Colon (tissue), 2 donors: ENCODE measurements at regions not wholly inside any gene's neighbourhood (a gene's known extent, or its start where the extent isn't known, plus 50 kb on each side); places are given as distances from the start of the nearest gene placed in this dataset.
"Not testable (repeated sequence)": the region's sequence is repeated elsewhere in the genome, so short reads cannot be mapped to it uniquely, and the experiment has no call there.

Experiments used
- FAIRE-seq: peaks from 2 replicates; lab custom pipeline; 2012; peaks lifted over from hg19 to GRCh38; lab: Jason Lieb, UNC
- donor health status: control.
- donor health status: control.

DNA sequence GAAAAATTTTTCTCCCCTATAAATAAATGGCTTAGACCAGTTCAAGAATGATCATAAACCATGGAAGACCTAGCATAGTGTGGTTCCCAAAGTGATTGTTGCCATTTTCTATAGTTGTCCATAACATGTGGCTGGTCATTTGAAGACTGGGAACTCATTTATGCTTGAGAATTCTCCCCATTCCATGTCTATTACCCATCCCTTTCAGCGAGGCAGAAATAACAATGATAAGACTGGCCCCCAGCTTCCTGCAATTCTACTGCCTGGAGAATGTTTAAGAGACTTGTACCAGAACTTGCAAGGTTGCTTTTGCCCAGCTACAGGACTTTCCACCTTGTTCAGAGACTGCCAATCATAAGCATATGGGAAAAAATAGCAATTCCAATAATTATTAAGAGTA is 146.5 kb upstream of the CDH11 start:
- FAIRE-seq: no peak

DNA sequence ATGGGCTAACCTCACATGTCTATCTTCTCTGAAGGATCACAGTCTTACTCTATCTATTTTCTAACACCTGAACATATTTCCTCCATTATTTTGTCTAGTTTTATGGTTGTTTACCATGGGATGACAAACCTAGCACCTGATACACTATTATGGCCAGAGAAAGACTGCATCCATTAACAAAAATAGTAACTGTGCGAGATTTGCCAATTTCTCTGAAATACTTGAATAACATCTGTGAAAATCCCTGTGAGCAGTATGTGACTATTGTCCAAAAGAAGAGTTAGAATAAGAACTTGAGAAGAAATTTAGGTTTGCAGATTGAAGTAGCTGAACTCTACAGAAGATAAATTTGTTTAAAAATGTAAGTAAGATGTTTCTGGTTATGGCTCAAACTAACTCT is 142.0 kb upstream of the CDH11 start:
- no peak for FAIRE-seq

DNA sequence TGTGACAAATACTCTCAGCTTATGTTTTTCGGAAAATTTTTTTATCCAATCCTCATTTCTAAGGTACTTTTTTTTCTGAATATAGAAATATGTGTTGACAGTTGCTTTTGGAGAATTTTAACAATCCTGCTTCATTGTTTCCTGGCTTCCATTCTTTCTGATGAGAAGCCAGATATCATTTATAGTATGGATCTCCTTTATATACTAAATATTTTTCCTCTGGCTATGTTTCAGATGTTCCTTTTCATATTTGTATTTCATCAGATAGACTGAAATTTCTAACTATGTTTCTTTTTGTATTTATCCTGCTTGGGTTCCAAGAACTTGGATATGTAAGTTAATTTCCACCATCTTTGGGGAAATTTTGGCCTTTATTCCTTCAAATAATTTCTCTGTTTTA is 138.9 kb upstream of the CDH11 start:
- no peak for FAIRE-seq

DNA sequence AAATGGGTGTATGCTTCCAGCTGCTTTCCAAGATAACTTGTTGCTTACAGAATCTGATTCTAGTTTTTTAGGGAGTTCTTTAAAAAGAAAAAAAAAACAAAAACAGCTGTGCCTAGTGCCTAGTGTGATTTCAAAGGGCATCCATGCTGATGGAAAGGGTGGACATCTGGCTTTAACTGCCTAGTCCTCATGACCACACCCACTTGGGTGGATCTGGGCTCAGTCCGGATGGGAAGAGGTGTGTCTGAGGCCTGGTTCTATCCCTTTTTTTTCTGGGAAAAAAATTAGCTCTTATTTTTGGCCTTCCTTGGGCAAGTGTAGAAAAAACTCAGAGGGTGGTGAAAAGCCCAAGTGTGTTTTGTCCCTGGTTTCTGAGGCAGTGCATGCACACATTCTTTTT is 132.3 kb upstream of the CDH11 start:
- no peak for FAIRE-seq

DNA sequence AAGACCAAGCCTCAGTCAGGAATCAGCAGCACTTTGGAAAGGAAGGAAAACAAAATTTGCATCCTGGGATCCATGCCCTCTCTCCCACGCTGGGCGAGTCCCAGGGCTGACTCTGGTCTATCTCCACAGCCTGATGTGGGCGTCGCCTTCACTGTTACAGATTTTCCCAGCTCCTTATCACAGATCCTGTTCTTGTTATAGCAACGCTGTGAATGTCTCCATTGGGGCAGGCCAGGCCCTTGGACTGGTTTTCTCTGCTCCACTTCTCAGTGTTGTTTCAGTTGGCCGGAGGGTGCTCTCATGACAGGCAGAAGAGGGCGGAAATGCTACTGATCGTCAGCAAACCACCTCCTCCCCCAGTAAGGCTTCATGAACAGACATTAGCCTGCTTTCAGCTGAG is 127.9 kb upstream of the CDH11 start:
- FAIRE-seq: no peak

DNA sequence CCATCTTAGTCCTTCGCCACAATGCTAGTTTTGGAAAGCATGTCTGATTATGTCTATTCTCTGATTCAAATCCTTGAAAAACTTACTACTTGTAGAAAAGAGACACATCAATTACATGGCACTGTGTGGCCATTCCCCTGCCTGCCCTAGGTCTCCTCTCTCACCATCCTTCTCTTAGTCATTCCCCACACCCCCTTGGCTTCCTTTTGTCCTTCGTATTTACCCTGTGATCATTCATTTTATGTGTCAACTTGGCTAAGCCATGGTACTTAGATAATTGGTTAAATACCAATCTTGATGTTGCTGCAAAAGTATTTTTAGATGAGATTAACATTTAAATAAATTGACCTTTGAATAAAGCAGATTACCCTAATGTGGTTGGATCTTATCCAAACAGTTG is 122.9 kb upstream of the CDH11 start:
- FAIRE-seq: no peak

DNA sequence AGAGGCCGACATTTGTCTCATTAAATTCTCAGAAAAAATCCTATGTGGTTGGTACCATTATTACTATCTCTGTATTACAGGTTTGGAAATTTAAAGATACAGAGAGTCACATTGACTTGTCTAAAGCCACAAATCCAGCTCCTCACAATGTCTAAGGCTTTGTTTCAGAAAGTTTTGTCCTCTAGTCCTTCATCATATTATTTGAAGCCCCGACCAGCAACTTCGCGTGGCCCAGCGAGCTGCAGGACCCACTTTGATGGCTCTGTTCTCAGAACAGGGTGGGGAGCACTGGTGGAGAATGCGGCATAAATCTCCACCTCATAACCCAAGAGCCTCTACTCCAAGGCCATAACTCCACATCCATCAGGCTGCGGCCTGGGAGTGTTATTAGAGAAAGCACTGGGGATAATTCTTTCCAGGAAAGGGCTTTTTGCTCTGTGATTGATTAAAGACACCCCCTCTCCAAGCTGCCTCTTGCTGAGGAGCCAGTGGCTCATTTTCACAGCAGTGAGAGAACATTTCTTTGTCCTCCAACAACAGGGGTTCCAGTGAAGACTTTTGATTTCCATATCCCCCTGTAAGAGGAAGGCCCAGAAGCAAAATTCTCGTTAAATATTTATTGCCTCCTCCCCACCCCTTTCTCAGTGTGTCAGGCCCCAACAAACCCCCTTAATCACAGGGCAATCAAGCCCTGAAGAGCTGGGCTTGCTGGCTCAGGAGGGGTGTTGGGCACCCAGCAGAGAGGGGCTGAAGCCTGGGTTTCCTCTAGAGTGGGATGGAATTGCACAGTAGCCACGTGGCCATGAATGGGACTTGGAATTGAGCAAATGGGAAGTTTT is 113.7 kb upstream of the CDH11 start:
- FAIRE-seq: no peak

DNA sequence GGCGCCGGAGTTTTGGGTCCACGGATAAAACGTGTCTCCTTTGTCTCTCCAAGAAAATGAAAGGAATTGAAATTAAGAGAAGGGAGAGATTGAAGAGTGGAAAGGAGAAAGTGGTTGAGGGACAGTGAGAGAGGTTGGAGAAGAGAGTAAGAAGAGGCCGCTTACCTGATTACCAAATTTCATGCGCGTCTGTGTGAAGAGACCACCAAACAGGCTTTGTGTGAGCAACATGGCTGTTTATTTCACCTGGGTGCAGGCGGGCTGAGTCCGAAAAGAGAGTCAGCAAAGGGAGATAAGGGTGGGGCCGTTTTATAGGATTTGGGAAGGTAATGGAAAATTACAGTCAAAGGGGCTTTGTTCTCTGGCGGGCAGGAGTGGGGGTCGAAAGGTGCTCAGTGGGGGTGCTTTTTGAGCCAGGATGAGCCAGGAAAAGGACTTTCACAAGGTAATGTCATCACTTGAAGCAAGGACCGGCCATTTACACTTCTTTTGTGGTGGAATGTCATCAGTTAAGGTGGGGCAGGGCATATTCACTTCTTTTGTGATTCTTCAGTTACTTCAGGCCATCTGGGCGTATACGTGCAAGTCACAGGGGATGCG is 113.0 kb upstream of the CDH11 start:
- FAIRE-seq: not testable (repeated sequence)

DNA sequence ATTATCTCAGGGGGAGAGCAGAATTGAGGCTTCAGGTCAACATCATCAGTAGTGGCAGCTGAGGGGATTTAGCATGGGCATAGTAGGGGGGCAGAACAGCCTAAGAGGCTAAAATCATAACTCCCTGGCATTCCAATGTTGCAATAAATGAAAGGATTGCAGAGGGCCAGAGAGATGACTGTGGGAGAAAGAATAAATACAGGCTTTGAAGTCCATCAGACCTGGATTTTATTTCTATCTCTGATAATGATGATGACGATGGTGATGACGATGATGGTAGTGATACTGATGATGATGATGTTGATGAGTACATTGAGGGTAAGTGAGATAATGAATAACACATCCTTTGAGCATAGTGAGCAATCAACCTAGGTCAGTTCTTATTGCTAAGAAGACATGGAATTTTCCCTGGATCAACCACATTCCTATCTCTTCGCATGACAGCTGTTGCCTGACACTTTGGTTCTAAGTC is 107.4 kb upstream of the CDH11 start:
- no peak for FAIRE-seq

DNA sequence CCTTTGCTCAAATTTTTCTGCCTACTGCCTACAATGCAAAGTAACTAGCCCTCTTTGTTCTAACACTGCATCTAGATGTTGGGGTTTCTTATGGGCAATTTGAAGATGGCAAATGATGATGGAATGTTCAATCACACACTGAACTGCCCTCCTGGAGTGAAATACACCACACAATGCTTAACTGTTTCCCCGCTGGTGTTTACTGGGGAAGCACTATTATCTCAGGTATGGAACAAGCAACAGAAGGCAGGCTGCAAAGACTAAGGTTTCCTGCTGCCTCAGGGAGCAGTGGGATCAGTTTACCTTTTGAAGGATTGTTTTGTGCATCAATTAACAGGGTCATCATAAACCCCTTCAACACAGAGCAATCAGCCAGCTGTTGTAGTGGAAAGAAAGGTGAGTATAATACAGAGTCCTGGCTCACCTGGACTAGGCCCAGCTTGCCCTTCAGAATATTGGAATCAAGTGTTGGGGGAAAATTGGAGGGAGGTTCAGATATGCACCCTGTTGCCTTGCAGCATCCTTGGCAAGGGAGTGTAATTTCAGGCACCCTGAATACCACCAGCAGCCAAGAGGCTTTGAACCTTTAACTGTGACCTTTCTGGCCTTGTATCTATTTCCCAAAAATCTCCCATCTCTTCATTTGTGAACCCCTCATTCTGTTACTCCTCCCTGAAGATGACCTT is 105.4 kb upstream of the CDH11 start:
- FAIRE-seq: no peak

DNA sequence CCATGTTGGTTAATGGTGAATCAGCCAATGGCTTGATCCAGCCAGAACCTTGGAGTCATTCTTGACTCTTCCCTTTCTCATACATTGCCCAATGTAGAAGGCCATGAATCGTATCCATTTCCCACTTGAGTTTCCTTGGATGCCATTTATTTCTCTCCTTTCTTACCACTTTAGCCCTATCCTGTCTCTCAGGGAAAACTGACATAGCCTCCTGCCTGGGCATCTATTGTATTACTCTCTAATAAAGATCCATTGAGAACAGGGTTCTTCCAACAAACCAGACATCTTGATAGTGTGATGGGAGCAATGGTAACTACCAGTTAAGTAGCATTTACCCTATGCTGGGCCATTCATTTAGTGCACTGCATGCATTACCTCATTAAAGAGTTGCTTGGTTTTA is 104.2 kb upstream of the CDH11 start:
- no peak for FAIRE-seq

DNA sequence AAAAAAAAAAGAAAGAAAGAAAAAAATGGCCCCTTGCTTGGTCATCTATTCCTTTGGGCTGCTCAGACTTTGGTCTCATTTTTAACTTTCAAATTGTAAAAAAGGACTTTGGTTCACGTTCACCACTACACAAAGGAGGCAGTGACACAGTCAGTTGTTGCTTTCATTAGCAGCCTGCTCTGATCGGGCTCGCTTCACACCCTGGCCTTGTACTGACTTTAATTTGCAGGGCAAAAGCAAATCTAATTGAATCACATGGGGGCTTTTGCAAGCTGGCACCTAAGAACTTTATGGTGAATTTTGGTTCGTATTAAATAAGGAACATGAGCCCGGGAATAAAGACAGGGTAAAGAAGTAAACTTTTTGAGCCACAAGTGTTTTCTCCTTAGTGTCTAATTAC is 103.6 kb upstream of the CDH11 start:
- FAIRE-seq: no peak

DNA sequence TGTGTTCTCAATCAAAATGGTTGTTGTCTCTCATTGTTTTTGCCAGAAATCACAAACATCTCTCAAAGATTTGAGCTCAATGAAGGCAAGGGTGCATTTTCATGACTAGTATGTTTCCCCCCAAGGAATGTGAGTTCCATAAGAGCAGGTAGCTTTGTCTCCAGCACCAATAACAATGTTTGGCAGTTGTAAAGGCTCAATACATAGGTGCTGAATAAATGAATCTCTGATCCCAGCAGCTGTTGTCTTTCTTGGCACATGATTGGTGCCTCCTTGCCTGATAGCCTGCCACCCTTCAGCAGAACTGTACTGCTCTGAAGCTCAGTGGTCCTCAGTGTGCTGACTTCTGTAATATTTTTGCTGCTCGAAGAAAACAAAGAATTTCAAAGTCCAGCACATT is 103.1 kb upstream of the CDH11 start:
- FAIRE-seq: no peak

DNA sequence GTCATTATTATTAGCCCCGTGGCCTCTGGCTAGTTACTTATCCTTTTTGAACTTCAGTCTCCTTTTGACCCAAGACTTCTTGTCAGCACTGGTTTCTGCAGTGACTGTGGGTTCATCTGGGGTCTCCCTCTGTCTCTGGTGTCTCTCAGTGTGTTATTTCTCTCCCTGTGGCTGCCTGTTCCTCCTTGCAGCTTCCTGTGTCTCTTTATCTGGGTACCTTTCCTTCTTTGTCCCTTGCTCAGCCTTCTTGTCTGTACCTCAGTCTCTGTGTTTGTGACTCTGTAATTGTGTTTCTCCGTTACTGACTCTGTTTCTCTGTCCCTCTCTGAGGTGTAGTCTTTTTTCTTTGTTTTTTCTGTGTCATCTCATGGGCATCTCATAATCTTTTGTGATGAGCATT is 102.6 kb upstream of the CDH11 start:
- FAIRE-seq: no peak

DNA sequence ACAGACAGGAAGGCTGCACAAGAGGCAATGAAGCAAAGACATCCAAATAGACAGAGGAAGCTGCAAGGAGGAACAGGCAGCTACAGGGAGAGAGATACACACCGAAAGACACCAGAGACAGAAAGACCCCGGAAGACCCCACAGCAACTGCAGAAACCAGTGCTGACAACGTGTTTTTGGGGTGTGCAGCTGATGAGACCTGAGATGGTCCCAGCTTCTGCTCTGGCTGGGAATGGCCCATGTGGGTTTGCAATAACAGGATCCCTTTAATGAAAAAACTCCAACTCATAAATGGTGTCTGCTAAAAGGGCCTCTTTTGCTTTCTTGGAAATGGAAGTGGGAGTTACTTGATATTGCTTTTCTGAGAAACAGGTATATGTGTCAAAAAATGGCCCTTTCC is 101.5 kb upstream of the CDH11 start:
- FAIRE-seq: no peak

DNA sequence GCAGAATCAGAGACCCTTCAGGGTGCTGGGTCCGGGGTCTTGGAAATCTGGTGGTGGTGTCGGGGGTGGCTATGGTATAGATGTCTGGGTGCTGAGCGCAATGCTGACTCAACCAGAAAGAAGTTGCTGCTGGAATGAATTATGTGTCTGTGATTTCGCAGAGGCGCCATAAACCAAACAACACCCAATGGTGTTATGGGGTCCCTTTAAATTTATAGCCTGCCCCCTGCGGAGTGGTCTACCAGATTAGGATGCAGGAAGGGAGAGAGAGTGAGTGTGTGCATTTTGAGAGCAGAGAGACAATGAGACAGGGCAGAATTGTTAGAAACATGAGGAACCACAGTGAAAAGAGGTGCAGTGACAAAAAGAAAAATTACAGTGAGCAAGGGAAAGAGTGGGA is 100.7 kb upstream of the CDH11 start:
- no peak for FAIRE-seq

DNA sequence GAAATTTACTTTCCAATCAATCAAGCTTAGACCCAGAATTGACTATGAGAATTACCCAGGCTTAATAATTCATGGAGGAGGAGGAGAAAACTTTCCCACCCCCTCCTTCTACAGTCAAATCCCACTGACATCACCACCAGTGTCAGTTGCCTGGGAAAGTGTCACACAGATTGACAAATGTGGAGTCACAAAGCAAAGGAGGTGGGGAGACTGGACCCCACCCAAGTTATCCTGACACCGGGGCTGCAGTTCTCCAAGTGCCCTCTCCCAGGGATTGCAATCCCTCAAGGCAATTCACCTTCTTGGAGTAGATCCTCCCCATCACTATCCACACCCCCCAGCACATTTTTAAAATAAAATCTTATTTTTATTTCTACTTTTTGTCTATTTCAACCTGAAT is 100.2 kb upstream of the CDH11 start:
- no peak for FAIRE-seq

DNA sequence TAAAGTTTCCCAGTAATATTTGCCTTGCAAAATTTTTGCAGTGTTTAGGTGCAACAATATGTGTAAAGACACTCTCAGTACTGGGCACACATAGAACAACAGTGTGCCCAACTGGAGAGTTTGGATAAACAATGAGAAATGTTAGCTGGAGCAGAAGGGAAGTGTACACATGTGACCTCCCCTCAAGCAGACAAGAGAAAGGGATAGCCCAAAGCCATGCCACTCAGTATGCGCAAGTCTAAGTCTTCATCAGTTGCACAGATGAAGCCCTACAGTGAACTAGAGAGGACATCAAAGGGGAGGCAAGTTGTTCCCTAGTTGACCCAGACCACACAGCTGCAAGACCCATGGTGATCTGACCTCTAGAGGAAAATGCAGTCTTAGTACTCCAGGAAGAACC is 97.9 kb upstream of the CDH11 start:
- no peak for FAIRE-seq

DNA sequence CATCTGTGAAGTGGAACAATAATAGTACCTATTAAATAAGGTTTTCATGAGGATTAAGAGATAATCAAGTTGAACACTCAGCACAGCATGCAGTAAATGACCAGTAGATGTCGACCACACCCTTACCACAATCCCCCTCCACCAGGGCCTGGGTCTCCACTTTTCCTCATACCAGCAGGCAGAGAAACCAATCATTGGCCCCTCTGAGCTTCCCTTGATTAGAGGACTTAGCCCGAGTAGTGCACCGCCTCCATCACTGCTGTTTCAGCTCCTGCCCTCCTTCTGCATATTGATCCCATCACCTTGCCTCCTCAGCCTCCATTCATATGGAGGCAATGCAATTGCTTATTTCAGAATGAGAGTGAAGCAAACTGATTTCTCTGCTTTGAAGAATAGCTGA is 96.5 kb upstream of the CDH11 start:
- no peak for FAIRE-seq

DNA sequence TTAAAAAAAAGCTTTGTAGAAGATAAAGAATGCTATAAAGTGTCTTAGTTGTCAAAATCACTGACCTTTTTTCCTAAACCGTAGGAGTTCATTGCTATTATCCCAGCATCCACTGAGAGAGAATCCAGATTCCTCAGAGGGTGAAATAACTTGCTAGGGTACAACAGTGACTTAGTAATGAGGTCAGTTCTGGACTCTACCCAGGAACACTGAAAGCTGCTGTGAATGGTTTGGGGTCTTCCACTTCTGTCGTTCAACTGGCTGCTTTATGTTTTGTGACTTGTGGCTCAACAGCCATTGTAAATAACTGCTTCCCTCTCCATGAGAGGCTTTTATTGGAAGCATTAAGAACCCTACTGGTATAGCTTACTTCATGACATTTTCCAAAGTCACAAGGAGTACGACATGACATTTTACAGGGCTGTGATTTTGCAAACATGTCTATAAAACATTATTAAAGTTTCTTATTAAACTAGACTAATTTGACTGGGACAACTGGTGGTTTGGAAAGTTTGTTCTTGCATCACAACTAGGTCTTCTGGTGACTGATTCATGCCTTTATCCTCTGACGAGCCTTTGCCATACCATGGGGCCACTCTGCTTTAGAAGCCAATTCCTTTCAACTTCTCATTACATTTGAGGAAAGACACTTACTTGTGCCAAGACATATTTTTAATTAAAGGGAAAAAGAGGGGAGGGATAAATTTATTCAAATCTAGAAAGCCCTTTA is 92.2 kb upstream of the CDH11 start:
- FAIRE-seq: no peak

DNA sequence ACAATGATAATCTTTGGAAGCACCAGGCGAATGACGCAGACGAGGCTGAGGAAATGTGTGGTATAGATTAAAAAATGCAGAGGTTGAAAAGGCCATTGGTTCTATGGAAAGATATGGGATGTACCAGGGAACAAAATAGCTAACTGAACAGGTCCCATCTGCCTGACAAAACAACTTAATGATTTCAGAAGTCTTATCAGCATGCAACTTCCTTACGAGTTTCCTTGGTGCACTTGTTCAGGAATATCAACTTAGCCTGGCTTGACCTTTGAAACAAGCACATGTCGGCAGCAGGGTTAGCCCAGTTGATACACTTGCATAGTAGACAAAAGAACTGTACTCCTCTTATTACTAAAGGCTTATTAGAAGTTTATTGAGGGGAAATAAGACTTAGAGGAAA is 90.9 kb upstream of the CDH11 start:
- no peak for FAIRE-seq

DNA sequence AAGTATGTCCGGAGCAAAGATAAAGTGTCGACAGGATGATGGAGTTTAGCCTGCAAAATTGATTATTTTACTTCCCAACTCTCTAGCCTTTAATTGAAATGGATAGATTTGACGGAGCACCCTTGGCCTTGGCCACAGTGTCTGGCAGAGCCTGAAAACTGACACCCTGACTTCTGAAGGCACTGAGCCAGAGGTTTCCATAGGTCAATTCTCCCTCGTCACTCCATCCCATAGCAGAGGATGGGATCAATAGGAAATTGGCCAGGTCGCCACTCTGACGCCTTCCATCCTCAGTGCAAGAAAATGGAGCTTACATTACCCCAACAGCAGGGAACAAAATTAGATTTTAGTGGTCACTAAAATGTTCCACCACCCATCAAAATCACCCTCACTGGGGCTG is 90.4 kb upstream of the CDH11 start:
- FAIRE-seq: no peak

DNA sequence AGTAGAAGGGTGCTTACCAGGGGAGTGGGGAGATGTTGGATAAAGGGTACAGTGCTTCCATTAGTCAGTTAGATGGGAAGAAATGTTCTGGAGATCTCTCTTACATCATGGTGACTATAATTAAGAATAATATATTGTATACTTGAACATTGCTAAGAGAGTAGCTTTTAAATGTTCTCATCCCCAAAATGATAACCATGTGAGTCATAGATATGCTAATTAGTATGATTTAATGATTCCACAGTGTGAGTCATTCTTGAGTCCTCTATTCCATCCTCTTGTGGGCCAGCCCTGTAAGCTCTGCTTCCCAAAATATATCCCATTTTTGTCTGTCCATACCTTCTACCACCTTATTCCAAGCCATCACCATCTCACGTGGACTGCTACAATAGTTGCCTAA is 80.6 kb upstream of the CDH11 start:
- FAIRE-seq: no peak
